ENCODE measurements at regions not wholly inside any gene's neighbourhood (a gene's known extent, or its start where the extent isn't known, plus 50 kb on each side); places are given as distances from the start of the nearest gene placed in this dataset.

GRCh38 chr12:111078731-111079130 lies 158.4 kb upstream of the MYL2 start:
- Histone ChIP-seq H4K20me1 (ENCODE audit: insufficient read depth, low read length) (no peaks in the 10 kb centered on the region), H2AFZ (ENCODE audit: low read length) (no peak overlapping the region), H3K4me2 (ENCODE audit: insufficient read depth, low read length) (no peak overlapping the region), H3K36me3 (ENCODE audit: insufficient read depth, low read length) (no peaks in the 10 kb centered on the region), H3K4me3 (ENCODE audit: insufficient read depth, low read length) (no peak overlapping the region), H3K27me3 (ENCODE audit: insufficient read depth, low read length) (peaks cover 24% of the 10 kb centered on the region), H3K4me1 (ENCODE audit: insufficient read depth, low read length) (no peaks in the 10 kb centered on the region), H3K79me2 (ENCODE audit: insufficient read depth, low read length) (no peaks in the 10 kb centered on the region), H3K27ac (ENCODE audit: low read depth, low read length) (no peak overlapping the region), H3K9me3 (ENCODE audit: low read depth, low read length) (no peaks in the 10 kb centered on the region)
- DNase-seq (ENCODE audit: insufficient read length, low spot score, missing footprints) = no peak
- TF ChIP-seq CTCF (IDR thresholded peaks at IDR 0.05; ENCODE audit: extremely low read depth, low read depth, low read length) = no peak

GRCh38 chr12:111076611-111077451 lies 156.5 kb upstream of the MYL2 start:
- no peak overlapping the region for H3K4me3 ChIP-seq (ENCODE audit: insufficient read depth, low read length)
- no peaks in the 10 kb centered on the region for H3K79me2 ChIP-seq (ENCODE audit: insufficient read depth, low read length)
- H4K20me1 ChIP-seq (ENCODE audit: insufficient read depth, low read length) = no peaks in the 10 kb centered on the region
- no peak for TF ChIP-seq CTCF (IDR thresholded peaks at IDR 0.05; ENCODE audit: extremely low read depth, low read depth, low read length)
- H3K27ac ChIP-seq (ENCODE audit: low read depth, low read length) = no peak overlapping the region
- H3K4me1 ChIP-seq (ENCODE audit: insufficient read depth, low read length) = no peaks in the 10 kb centered on the region
- H3K9me3 ChIP-seq (ENCODE audit: low read depth, low read length) = peaks cover 2% of the 10 kb centered on the region
- H3K27me3 ChIP-seq (ENCODE audit: insufficient read depth, low read length) = peaks cover 11% of the 10 kb centered on the region
- DNase-seq (ENCODE audit: insufficient read length, low spot score, missing footprints) = no peak
- H3K4me2 ChIP-seq (ENCODE audit: insufficient read depth, low read length) = no peak overlapping the region
- H3K36me3 ChIP-seq (ENCODE audit: insufficient read depth, low read length) = no peaks in the 10 kb centered on the region
- H2AFZ ChIP-seq (ENCODE audit: low read length) = no peak overlapping the region

GRCh38 chr12:111076199-111076598 lies 155.8 kb upstream of the MYL2 start:
- DNase-seq (ENCODE audit: insufficient read length, low spot score, missing footprints) = no peak
- no peaks in the 10 kb centered on the region for H3K79me2 ChIP-seq (ENCODE audit: insufficient read depth, low read length)
- no peak overlapping the region for H2AFZ ChIP-seq (ENCODE audit: low read length)
- H3K27ac ChIP-seq (ENCODE audit: low read depth, low read length) = no peak overlapping the region
- no peak for TF ChIP-seq CTCF (IDR thresholded peaks at IDR 0.05; ENCODE audit: extremely low read depth, low read depth, low read length)
- H3K4me3 ChIP-seq (ENCODE audit: insufficient read depth, low read length) = no peak overlapping the region
- H3K4me2 ChIP-seq (ENCODE audit: insufficient read depth, low read length) = no peak overlapping the region
- H3K27me3 ChIP-seq (ENCODE audit: insufficient read depth, low read length) = peaks cover 7% of the 10 kb centered on the region
- H3K9me3 ChIP-seq (ENCODE audit: low read depth, low read length) = peaks cover 2% of the 10 kb centered on the region
- H3K36me3 ChIP-seq (ENCODE audit: insufficient read depth, low read length) = no peaks in the 10 kb centered on the region
- no peaks in the 10 kb centered on the region for H4K20me1 ChIP-seq (ENCODE audit: insufficient read depth, low read length)
- no peaks in the 10 kb centered on the region for H3K4me1 ChIP-seq (ENCODE audit: insufficient read depth, low read length)

GRCh38 chr12:111074965-111075364 lies 154.6 kb upstream of the MYL2 start:
- Histone ChIP-seq H3K27ac (ENCODE audit: low read depth, low read length) (no peak overlapping the region), H3K9me3 (ENCODE audit: low read depth, low read length) (peaks cover 2% of the 10 kb centered on the region), H3K4me1 (ENCODE audit: insufficient read depth, low read length) (no peaks in the 10 kb centered on the region), H3K4me3 (ENCODE audit: insufficient read depth, low read length) (no peak overlapping the region), H3K36me3 (ENCODE audit: insufficient read depth, low read length) (no peaks in the 10 kb centered on the region), H3K4me2 (ENCODE audit: insufficient read depth, low read length) (no peak overlapping the region), H2AFZ (ENCODE audit: low read length) (no peak overlapping the region), H4K20me1 (ENCODE audit: insufficient read depth, low read length) (no peaks in the 10 kb centered on the region), H3K27me3 (ENCODE audit: insufficient read depth, low read length) (peaks cover 6% of the 10 kb centered on the region), H3K79me2 (ENCODE audit: insufficient read depth, low read length) (no peaks in the 10 kb centered on the region)
- no peak for DNase-seq (ENCODE audit: insufficient read length, low spot score, missing footprints)
- no peak for TF ChIP-seq CTCF (IDR thresholded peaks at IDR 0.05; ENCODE audit: extremely low read depth, low read depth, low read length)
